ENCODE measurements at regions not wholly inside any gene's neighbourhood (a gene's known extent, or its start where the extent isn't known, plus 50 kb on each side); places are given as distances from the start of the nearest gene placed in this dataset.

DNA sequence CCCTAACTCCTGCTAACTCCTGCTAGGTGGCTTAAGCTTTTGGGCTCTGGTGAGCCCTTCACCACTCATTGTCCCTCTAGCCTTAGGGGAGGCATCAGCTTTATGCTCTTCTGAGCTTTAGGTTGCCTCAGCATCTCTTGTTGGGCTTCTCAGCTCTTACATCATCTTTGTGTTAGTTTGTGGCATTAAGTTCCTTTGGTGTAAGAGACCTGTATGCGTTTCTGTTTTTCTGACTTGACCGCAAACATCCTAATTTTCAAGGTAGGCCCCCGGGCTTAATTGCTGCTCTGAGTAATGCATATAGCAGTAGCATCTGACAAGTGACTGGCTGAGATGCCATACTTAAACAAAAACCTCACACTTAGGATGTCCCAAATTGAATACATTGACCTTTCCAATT lies 287.8 kb upstream of the TUT7 start:
- Mint-ChIP-seq H3K36me3 (no peaks in the 10 kb centered on the region), H3K27ac (no peak overlapping the region), H3K9me3 (no peaks in the 10 kb centered on the region), H3K27me3 (peaks cover 6 to 12% of the 10 kb centered on the region in 2 donors), H3K4me3 (no peak overlapping the region), H3K4me1 (no peaks in the 10 kb centered on the region)
- no CpG with 5 or more reads among the region's 3 CpGs for WGBS (ENCODE audit: insufficient coverage)
- Histone ChIP-seq H3K27me3 (replicated peaks in 1 of 2; ENCODE audit: control insufficient read depth in 2 of 2, extremely low read depth in 1 of 2, insufficient read depth in 2 of 2, low read length in 1 of 2) (peaks cover 0 to 6% of the 10 kb centered on the region in 2 experiments), H3K36me3 (ENCODE audit: control insufficient read depth in 2 of 2, extremely low read depth in 1 of 2, insufficient read depth in 1 of 2, low read length in 1 of 2) (no peaks in the 10 kb centered on the region), H3K4me1 (ENCODE audit: control insufficient read depth in 1 of 2, extremely low read depth in 1 of 2, insufficient read depth in 2 of 2, low read length in 2 of 2) (no peaks in the 10 kb centered on the region), H3K27ac (ENCODE audit: low read length) (no peak overlapping the region), H3K4me3 (ENCODE audit: control insufficient read depth in 1 of 2, extremely low read depth in 1 of 2, low read length in 1 of 2) (no peak overlapping the region), H3K9me3 (no peaks in the 10 kb centered on the region)
- ATAC-seq (replicated peaks in 1 of 4) (no peak), DNase-seq (no peak)
- CTCF ChIA-PET: interaction anchor here in 1 of 2 donors (0.5 kb wide), 1 partner anchor 15 kb away, joined by 3 read pairs; no protein-coding TSS in a partner anchor
- POLR2A ChIA-PET: no interaction called here

DNA sequence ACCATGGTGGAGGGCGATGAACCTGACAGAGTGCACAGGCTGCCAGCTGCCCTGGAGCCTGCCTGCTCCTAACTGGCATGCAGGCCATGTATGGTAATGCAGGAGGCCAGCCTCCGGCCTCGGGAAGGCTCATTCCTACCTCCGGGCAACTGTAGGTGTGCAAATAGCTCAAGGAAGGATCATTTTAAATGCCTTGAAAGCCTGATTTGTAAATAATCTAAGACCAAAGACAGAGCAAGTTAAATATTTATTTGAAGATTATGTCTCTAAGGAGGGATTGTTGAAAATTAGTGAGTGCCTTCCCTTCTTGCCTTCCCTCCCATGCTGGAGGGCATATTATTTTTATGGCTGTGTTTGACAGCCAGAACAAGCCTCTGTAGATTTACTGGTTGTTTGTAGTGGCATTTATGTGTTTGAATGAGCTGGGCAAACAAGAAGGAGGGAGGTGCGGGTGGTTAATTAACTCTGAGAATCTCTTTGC lies 285.7 kb upstream of the TUT7 start:
- no peaks in the 10 kb centered on the region for H3K9me3 Mint-ChIP-seq
- CTCF ChIA-PET: no interaction called here
- no peak overlapping the region for H3K27ac Mint-ChIP-seq
- Histone ChIP-seq H3K27me3 (replicated peaks in 1 of 2; ENCODE audit: control insufficient read depth in 2 of 2, extremely low read depth in 1 of 2, insufficient read depth in 2 of 2, low read length in 1 of 2) (peaks cover 0 to 12% of the 10 kb centered on the region in 2 experiments), H3K9me3 (no peaks in the 10 kb centered on the region), H3K36me3 (ENCODE audit: control insufficient read depth in 2 of 2, extremely low read depth in 1 of 2, insufficient read depth in 1 of 2, low read length in 1 of 2) (no peaks in the 10 kb centered on the region), H3K27ac (ENCODE audit: low read length) (no peak overlapping the region), H3K4me1 (ENCODE audit: control insufficient read depth in 1 of 2, extremely low read depth in 1 of 2, insufficient read depth in 2 of 2, low read length in 2 of 2) (no peaks in the 10 kb centered on the region), H3K4me3 (ENCODE audit: control insufficient read depth in 1 of 2, extremely low read depth in 1 of 2, low read length in 1 of 2) (no peak overlapping the region)
- H3K4me1 Mint-ChIP-seq: no peaks in the 10 kb centered on the region
- H3K27me3 Mint-ChIP-seq: peaks cover 13 to 28% of the 10 kb centered on the region in 2 donors
- POLR2A ChIA-PET: no interaction called here
- DNase-seq (no peak), ATAC-seq (replicated peaks in 1 of 4) (no peak)
- WGBS (ENCODE audit: insufficient coverage): no CpG with 5 or more reads among the region's 5 CpGs
- H3K36me3 Mint-ChIP-seq: no peaks in the 10 kb centered on the region
- no peak overlapping the region for H3K4me3 Mint-ChIP-seq

DNA sequence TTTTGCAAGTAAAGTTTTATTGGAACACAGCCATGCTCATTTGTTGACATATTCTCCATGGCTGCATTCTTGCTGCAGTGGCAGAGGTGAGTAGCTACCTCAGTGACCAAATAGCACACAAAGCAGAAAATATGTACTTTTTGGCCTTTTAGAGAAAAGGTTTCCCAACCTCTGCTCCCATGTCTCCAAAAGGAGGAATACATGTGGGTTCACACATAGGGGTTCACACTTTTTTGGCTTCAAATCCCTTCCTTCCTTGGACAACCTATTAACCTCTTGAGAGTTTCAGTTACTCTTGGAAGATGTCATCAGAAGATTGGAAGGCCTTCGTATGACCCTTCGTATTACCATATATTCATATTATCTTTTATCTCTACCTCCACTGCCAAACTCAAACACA lies 285.1 kb upstream of the TUT7 start:
- Histone ChIP-seq H3K27me3 (replicated peaks in 1 of 2; ENCODE audit: control insufficient read depth in 2 of 2, extremely low read depth in 1 of 2, insufficient read depth in 2 of 2, low read length in 1 of 2) (peaks cover 0 to 14% of the 10 kb centered on the region in 2 experiments), H3K36me3 (ENCODE audit: control insufficient read depth in 2 of 2, extremely low read depth in 1 of 2, insufficient read depth in 1 of 2, low read length in 1 of 2) (no peaks in the 10 kb centered on the region), H3K4me1 (ENCODE audit: control insufficient read depth in 1 of 2, extremely low read depth in 1 of 2, insufficient read depth in 2 of 2, low read length in 2 of 2) (no peaks in the 10 kb centered on the region), H3K27ac (ENCODE audit: low read length) (no peak overlapping the region), H3K4me3 (ENCODE audit: control insufficient read depth in 1 of 2, extremely low read depth in 1 of 2, low read length in 1 of 2) (no peak overlapping the region), H3K9me3 (no peaks in the 10 kb centered on the region)
- no peaks in the 10 kb centered on the region for H3K9me3 Mint-ChIP-seq
- 100% methylated on average over 2 of the region's 2 CpGs for WGBS (ENCODE audit: insufficient coverage)
- no peaks in the 10 kb centered on the region for H3K4me1 Mint-ChIP-seq
- no peaks in the 10 kb centered on the region for H3K36me3 Mint-ChIP-seq
- CTCF ChIA-PET: no interaction called here
- ATAC-seq (replicated peaks in 1 of 4): no peak
- H3K27me3 Mint-ChIP-seq: peaks cover 20 to 34% of the 10 kb centered on the region in 2 donors
- H3K4me3 Mint-ChIP-seq: no peak overlapping the region
- no peak for DNase-seq
- no peak overlapping the region for H3K27ac Mint-ChIP-seq
- POLR2A ChIA-PET: no interaction called here

DNA sequence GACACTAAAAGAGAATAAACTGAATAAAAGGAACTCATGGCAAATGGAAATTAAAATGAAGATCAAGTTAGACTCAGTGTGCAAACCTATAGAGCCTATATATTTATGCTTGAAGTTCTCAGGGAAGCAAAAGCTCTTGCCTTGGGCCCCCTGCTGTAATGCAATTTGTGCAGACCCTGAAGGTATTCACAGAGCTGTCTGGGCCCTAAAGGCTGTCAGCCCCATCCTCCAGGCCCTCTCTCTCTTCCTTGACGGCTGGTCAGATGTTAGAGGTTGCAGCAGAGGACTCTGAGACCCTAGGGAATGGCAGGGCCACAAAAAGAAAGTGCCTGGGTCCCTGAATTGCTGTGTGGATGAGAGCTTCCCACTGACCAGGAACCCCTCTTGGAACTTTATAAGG lies 283.9 kb upstream of the TUT7 start:
- ATAC-seq (replicated peaks in 1 of 4) (no peak), DNase-seq (no peak)
- no peaks in the 10 kb centered on the region for H3K9me3 ChIP-seq
- Mint-ChIP-seq H3K4me3 (no peak overlapping the region), H3K27ac (no peak overlapping the region), H3K36me3 (no peaks in the 10 kb centered on the region), H3K4me1 (no peaks in the 10 kb centered on the region), H3K27me3 (peaks cover 29 to 42% of the 10 kb centered on the region in 2 donors), H3K9me3 (no peaks in the 10 kb centered on the region)
- no peaks in the 10 kb centered on the region for H3K36me3 ChIP-seq (ENCODE audit: control insufficient read depth in 2 of 2, extremely low read depth in 1 of 2, insufficient read depth in 1 of 2, low read length in 1 of 2)
- no CpG with 5 or more reads among the region's 1 CpG for WGBS (ENCODE audit: insufficient coverage)
- POLR2A ChIA-PET: no interaction called here
- peaks cover 0 to 14% of the 10 kb centered on the region in 2 experiments for H3K27me3 ChIP-seq (replicated peaks in 1 of 2; ENCODE audit: control insufficient read depth in 2 of 2, extremely low read depth in 1 of 2, insufficient read depth in 2 of 2, low read length in 1 of 2)
- H3K27ac ChIP-seq (ENCODE audit: low read length): no peak overlapping the region
- CTCF ChIA-PET: interaction anchor here in 1 of 2 donors (0.7 kb wide), 1 partner anchor 1660 kb away, joined by 6 read pairs; no protein-coding TSS in a partner anchor
- no peak overlapping the region for H3K4me3 ChIP-seq (ENCODE audit: control insufficient read depth in 1 of 2, extremely low read depth in 1 of 2, low read length in 1 of 2)
- no peaks in the 10 kb centered on the region for H3K4me1 ChIP-seq (ENCODE audit: control insufficient read depth in 1 of 2, extremely low read depth in 1 of 2, insufficient read depth in 2 of 2, low read length in 2 of 2)

DNA sequence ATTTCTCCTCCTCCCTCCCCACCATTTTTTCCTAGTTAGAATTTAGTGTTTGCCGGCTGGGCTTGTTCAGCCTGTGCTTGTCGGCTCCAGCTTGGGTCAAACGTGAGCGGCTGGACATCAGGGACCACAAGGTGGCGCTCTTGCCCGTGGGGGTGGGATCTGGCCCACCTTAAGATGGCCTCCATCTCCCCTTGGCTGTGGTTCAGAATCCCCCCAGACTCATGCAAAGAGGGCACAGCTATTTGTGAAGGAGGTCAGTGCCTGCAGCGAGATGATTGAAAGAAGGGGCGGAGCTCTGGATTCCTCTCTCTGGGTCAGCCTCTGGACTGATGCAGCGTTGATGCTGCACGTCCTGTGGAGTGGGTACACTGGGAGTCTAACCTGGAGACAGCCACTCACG lies 283.3 kb upstream of the TUT7 start:
- Mint-ChIP-seq H3K4me3 (no peak overlapping the region), H3K27ac (no peak overlapping the region), H3K36me3 (no peaks in the 10 kb centered on the region), H3K27me3 (peaks cover 29 to 42% of the 10 kb centered on the region in 2 donors), H3K4me1 (no peaks in the 10 kb centered on the region), H3K9me3 (no peaks in the 10 kb centered on the region)
- Histone ChIP-seq H3K27ac (ENCODE audit: low read length) (no peak overlapping the region), H3K9me3 (no peaks in the 10 kb centered on the region), H3K4me3 (ENCODE audit: control insufficient read depth in 1 of 2, extremely low read depth in 1 of 2, low read length in 1 of 2) (no peak overlapping the region), H3K27me3 (replicated peaks in 1 of 2; ENCODE audit: control insufficient read depth in 2 of 2, extremely low read depth in 1 of 2, insufficient read depth in 2 of 2, low read length in 1 of 2) (peaks cover 0 to 14% of the 10 kb centered on the region in 2 experiments), H3K36me3 (ENCODE audit: control insufficient read depth in 2 of 2, extremely low read depth in 1 of 2, insufficient read depth in 1 of 2, low read length in 1 of 2) (no peaks in the 10 kb centered on the region), H3K4me1 (ENCODE audit: control insufficient read depth in 1 of 2, extremely low read depth in 1 of 2, insufficient read depth in 2 of 2, low read length in 2 of 2) (no peaks in the 10 kb centered on the region)
- ChIA-PET POLR2A (no interaction called here), CTCF (no interaction called here)
- DNase-seq (peak in 2 of 35 experiments; percentile 1 to 23), ATAC-seq (replicated peaks in 1 of 4) (no peak)
- WGBS (ENCODE audit: insufficient coverage): 33% methylated on average over 9 of the region's 11 CpGs

DNA sequence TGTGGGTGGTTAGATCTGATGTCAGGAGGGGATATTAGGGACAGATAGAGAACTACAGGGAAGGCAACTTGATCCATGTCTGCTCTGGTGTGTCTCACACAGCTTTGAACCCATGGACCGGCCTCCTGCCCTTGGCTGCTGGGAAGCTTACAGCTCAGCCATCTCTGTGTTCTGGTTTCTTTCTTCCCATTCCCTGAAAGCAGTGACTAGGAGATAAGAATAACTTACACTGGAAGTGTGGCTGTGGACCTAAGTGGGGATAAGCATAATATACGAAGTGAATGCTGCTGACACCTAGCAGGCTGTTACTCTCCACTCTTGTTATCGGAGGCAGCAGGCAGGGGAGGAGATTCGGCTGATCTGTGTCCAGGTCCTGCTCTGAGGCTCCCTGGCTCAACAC lies 282.3 kb upstream of the TUT7 start:
- DNase-seq (no peak), ATAC-seq (replicated peaks in 1 of 4) (no peak)
- no peak overlapping the region for H3K4me3 Mint-ChIP-seq
- Histone ChIP-seq H3K4me3 (ENCODE audit: control insufficient read depth in 1 of 2, extremely low read depth in 1 of 2, low read length in 1 of 2) (no peak overlapping the region), H3K27ac (ENCODE audit: low read length) (no peak overlapping the region), H3K9me3 (no peaks in the 10 kb centered on the region), H3K4me1 (ENCODE audit: control insufficient read depth in 1 of 2, extremely low read depth in 1 of 2, insufficient read depth in 2 of 2, low read length in 2 of 2) (no peaks in the 10 kb centered on the region), H3K36me3 (ENCODE audit: control insufficient read depth in 2 of 2, extremely low read depth in 1 of 2, insufficient read depth in 1 of 2, low read length in 1 of 2) (no peaks in the 10 kb centered on the region), H3K27me3 (replicated peaks in 1 of 2; ENCODE audit: control insufficient read depth in 2 of 2, extremely low read depth in 1 of 2, insufficient read depth in 2 of 2, low read length in 1 of 2) (peaks cover 0 to 14% of the 10 kb centered on the region in 2 experiments)
- H3K4me1 Mint-ChIP-seq: no peaks in the 10 kb centered on the region
- H3K36me3 Mint-ChIP-seq: no peaks in the 10 kb centered on the region
- H3K9me3 Mint-ChIP-seq: no peaks in the 10 kb centered on the region
- WGBS (ENCODE audit: insufficient coverage): 73% methylated on average over 3 of the region's 4 CpGs
- CTCF ChIA-PET: no interaction called here
- peaks cover 38 to 49% of the 10 kb centered on the region in 2 donors for H3K27me3 Mint-ChIP-seq
- POLR2A ChIA-PET: no interaction called here
- no peak overlapping the region for H3K27ac Mint-ChIP-seq

DNA sequence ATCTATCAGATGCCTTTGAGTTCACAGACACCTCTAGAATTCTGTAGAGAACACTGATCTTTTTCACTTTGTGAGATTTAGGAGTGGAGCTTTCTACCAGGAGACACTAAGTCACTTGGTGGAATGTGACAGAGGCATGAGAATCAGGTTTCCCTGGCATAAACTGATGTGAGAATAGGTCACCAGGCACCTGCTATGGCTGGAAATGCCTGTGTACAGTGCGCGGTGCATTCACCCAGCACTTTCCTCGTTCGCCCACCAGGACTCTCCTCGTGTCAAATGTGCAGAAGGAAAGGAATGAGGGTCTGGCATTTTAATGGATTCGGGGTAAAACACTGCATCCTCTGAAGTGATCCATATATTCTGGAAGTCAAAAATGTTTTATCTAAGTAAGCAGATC lies 281.8 kb upstream of the TUT7 start:
- POLR2A ChIA-PET: no interaction called here
- ATAC-seq (replicated peaks in 1 of 4) (no peak), DNase-seq (no peak)
- Histone ChIP-seq H3K9me3 (no peaks in the 10 kb centered on the region), H3K27ac (ENCODE audit: low read length) (no peak overlapping the region), H3K4me1 (ENCODE audit: control insufficient read depth in 1 of 2, extremely low read depth in 1 of 2, insufficient read depth in 2 of 2, low read length in 2 of 2) (no peaks in the 10 kb centered on the region), H3K4me3 (ENCODE audit: control insufficient read depth in 1 of 2, extremely low read depth in 1 of 2, low read length in 1 of 2) (no peak overlapping the region), H3K27me3 (replicated peaks in 1 of 2; ENCODE audit: control insufficient read depth in 2 of 2, extremely low read depth in 1 of 2, insufficient read depth in 2 of 2, low read length in 1 of 2) (peaks cover 0 to 17% of the 10 kb centered on the region in 2 experiments), H3K36me3 (ENCODE audit: control insufficient read depth in 2 of 2, extremely low read depth in 1 of 2, insufficient read depth in 1 of 2, low read length in 1 of 2) (no peaks in the 10 kb centered on the region)
- CTCF ChIA-PET: no interaction called here
- Mint-ChIP-seq H3K9me3 (no peaks in the 10 kb centered on the region), H3K4me1 (no peaks in the 10 kb centered on the region), H3K27me3 (peaks cover 39 to 49% of the 10 kb centered on the region in 2 donors), H3K4me3 (no peak overlapping the region), H3K27ac (no peak overlapping the region), H3K36me3 (no peaks in the 10 kb centered on the region)
- 88% methylated on average over 4 of the region's 6 CpGs for WGBS (ENCODE audit: insufficient coverage)
